ENCODE measurements at regions not wholly inside any gene's neighbourhood (a gene's known extent, or its start where the extent isn't known, plus 50 kb on each side); places are given as distances from the start of the nearest gene placed in this dataset.

GRCh38 chr12:97276661-97277429 is 185.8 kb upstream of the RMST start:
- no peak for DNase-seq

- no peak for DNase-seq
Measured at GRCh38 chr12:97283297-97283696, 179.3 kb upstream of the RMST start.

- DNase-seq, result no peak
Measured at GRCh38 chr12:97288531-97288930, 174.1 kb upstream of the RMST start.

GRCh38 chr12:97292588-97292987 is 170.0 kb upstream of the RMST start:
- no peak for DNase-seq

- no peak for DNase-seq
Measured at GRCh38 chr12:97293541-97293940, 169.1 kb upstream of the RMST start.

- DNase-seq, result no peak
Measured at GRCh38 chr12:97299847-97300246, 162.8 kb upstream of the RMST start.

GRCh38 chr12:97300431-97300830 is 162.2 kb upstream of the RMST start:
- no peak for DNase-seq

GRCh38 chr12:97300891-97301290 is 161.7 kb upstream of the RMST start:
- no peak for DNase-seq

GRCh38 chr12:97301576-97301975 is 161.0 kb upstream of the RMST start:
- DNase-seq, result no peak

GRCh38 chr12:97305651-97306050 is 157.0 kb upstream of the RMST start:
- DNase-seq, result no peak

GRCh38 chr12:97306147-97306546 is 156.5 kb upstream of the RMST start:
- no peak for DNase-seq

- no peak for DNase-seq
Measured at GRCh38 chr12:97308576-97309198, 153.9 kb upstream of the RMST start.

- no peak for DNase-seq
Measured at GRCh38 chr12:97309921-97310320, 152.7 kb upstream of the RMST start.

- DNase-seq, result no peak
Measured at GRCh38 chr12:97312570-97313135, 150.0 kb upstream of the RMST start.

GRCh38 chr12:97313471-97314190 is 149.0 kb upstream of the RMST start:
- no peak for DNase-seq

GRCh38 chr12:97316321-97316720 is 146.3 kb upstream of the RMST start:
- DNase-seq, result no peak

- DNase-seq, result no peak
Measured at GRCh38 chr12:97321621-97322020, 141.0 kb upstream of the RMST start.

GRCh38 chr12:97322388-97322787 is 140.2 kb upstream of the RMST start:
- no peak for DNase-seq

GRCh38 chr12:97323154-97323553 is 139.4 kb upstream of the RMST start:
- no peak for DNase-seq

- no peak for DNase-seq
Measured at GRCh38 chr12:97324471-97324870, 138.1 kb upstream of the RMST start.

- no peak for DNase-seq
Measured at GRCh38 chr12:97335115-97335514, 127.5 kb upstream of the RMST start.

- no peak for DNase-seq
Measured at GRCh38 chr12:97336900-97337751, 125.5 kb upstream of the RMST start.

- DNase-seq, result no peak
Measured at GRCh38 chr12:97342130-97342529, 120.5 kb upstream of the RMST start.
